ENCODE measurements at regions not wholly inside any gene's neighbourhood (a gene's known extent, or its start where the extent isn't known, plus 50 kb on each side); places are given as distances from the start of the nearest gene placed in this dataset.

DNA sequence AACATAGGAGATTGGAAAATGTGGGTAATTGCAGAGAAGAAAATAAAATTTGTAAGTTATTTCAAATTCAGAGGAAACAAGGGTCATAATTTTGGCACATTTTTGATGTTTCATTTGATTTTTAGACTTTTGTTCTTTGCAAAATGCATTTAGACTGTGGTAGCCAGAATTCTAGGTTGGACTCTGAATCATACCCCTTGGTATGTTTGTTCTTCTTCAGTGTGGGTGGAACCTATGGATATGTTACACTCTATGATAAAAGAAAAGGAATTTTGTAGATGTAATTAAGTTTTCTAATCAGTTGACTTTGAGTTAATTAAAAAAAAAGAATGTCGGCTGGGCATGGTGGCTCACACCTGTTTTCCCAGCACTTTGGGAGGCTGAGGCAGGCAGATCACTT lies 827.0 kb downstream of the AACS start:
- POLR2A ChIA-PET = no interaction called here
- Histone ChIP-seq H2AFZ (ENCODE audit: low read depth, low read length) (no peak overlapping the region), H3K27me3 (ENCODE audit: control insufficient read depth in 2 of 2, insufficient read depth in 2 of 2, low read length in 2 of 2) (no peaks in the 10 kb centered on the region), H3K4me3 (replicated peaks in 1 of 3; ENCODE audit: insufficient read depth in 1 of 3, low read depth in 1 of 3, low read length in 3 of 3) (no peak overlapping the region), H3K4me2 (ENCODE audit: insufficient read depth, low read length) (no peak overlapping the region), H3K27ac (ENCODE audit: insufficient read depth, low read depth, low read length) (no peak overlapping the region), H3K9ac (replicated peaks; ENCODE audit: extremely low read depth, insufficient read depth, low read length) (no peak overlapping the region), H4K20me1 (replicated peaks; ENCODE audit: control insufficient read depth, extremely low read depth, insufficient read depth, low read length) (no peaks in the 10 kb centered on the region), H3K9me1 (replicated peaks; ENCODE audit: control insufficient read depth, extremely low read depth, insufficient read depth, low read length) (no peaks in the 10 kb centered on the region), H3K4me1 (ENCODE audit: control insufficient read depth, extremely low read depth, insufficient read depth, low read length) (no peaks in the 10 kb centered on the region), H3K36me3 (ENCODE audit: control insufficient read depth in 2 of 2, extremely low read depth in 1 of 2, insufficient read depth in 2 of 2, low read length in 2 of 2) (no peaks in the 10 kb centered on the region), H3K9me3 (replicated peaks; ENCODE audit: control insufficient read depth, insufficient read depth, low read length) (no peaks in the 10 kb centered on the region), H3K79me2 (ENCODE audit: control insufficient read depth, insufficient read depth, low read length) (no peaks in the 10 kb centered on the region)
- FAIRE-seq (no peak), DNase-seq (ENCODE audit: low read depth, low spot score) (no peak)
- CTCF ChIA-PET = no interaction called here
- intact Hi-C loops (cut with micrococcal nuclease) (no loop called here), dilution Hi-C loops (cut with MboI; ENCODE audit: extremely low pct_ligation_motif_present, low sequenced_read_pairs) (no loop called here)
- no TSS peak for BruUV-seq (replicated peaks)
- TF ChIP-seq POLR2A (IDR thresholded peaks at IDR 0.05; ENCODE audit: low read depth, low read length) (no peak), GATA2 (IDR thresholded peaks at IDR 0.05; ENCODE audit: insufficient read depth, insufficient read length, low read depth, low read length) (no peak), FOS (IDR thresholded peaks at IDR 0.05; ENCODE audit: borderline replicate concordance, insufficient read depth, low read length) (no peak), MYC (IDR thresholded peaks at IDR 0.05; ENCODE audit: low read depth, low read length) (no peak)
- TF ChIP-seq, protein P1, sequence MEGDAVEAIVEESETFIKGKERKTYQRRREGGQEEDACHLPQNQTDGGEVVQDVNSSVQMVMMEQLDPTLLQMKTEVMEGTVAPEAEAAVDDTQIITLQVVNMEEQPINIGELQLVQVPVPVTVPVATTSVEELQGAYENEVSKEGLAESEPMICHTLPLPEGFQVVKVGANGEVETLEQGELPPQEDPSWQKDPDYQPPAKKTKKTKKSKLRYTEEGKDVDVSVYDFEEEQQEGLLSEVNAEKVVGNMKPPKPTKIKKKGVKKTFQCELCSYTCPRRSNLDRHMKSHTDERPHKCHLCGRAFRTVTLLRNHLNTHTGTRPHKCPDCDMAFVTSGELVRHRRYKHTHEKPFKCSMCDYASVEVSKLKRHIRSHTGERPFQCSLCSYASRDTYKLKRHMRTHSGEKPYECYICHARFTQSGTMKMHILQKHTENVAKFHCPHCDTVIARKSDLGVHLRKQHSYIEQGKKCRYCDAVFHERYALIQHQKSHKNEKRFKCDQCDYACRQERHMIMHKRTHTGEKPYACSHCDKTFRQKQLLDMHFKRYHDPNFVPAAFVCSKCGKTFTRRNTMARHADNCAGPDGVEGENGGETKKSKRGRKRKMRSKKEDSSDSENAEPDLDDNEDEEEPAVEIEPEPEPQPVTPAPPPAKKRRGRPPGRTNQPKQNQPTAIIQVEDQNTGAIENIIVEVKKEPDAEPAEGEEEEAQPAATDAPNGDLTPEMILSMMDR (IDR thresholded peaks at IDR 0.05; ENCODE audit: extremely low read depth in 1 of 2, insufficient read depth in 1 of 2, low read depth in 1 of 2, low read length in 2 of 2) = no peak
- TF ChIP-seq, protein P2, sequence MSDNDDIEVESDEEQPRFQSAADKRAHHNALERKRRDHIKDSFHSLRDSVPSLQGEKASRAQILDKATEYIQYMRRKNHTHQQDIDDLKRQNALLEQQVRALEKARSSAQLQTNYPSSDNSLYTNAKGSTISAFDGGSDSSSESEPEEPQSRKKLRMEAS (IDR thresholded peaks at IDR 0.05; ENCODE audit: insufficient read depth, insufficient read length) = no peak

DNA sequence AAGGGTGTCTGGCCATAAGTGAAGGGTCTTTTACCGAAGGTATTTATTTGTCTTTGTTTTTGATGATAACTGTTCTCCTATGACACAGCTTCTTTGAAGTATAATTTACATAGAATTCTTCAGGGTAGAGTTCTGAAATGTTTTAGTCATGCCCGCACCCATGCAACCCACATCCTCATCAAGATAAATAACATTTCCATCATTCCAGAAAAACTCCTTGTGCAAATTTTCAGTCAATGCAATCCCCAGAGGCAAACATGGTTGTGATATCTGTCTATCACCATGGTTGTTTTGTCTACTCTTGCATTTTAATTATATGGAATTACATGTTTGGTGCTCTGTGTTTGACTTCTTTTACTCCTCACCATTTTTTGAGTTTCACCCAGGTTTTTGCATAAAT lies 837.8 kb downstream of the AACS start:
- no TSS peak for BruUV-seq (replicated peaks)
- no peaks in the 10 kb centered on the region for H4K20me1 ChIP-seq (replicated peaks; ENCODE audit: control insufficient read depth, extremely low read depth, insufficient read depth, low read length)
- H3K27me3 ChIP-seq (ENCODE audit: control insufficient read depth in 2 of 2, insufficient read depth in 2 of 2, low read length in 2 of 2) = no peaks in the 10 kb centered on the region
- FAIRE-seq = no peak
- no peak overlapping the region for H3K27ac ChIP-seq (ENCODE audit: insufficient read depth, low read depth, low read length)
- TF ChIP-seq MYC (IDR thresholded peaks at IDR 0.05; ENCODE audit: low read depth, low read length) = no peak
- no peak for TF ChIP-seq GATA2 (IDR thresholded peaks at IDR 0.05; ENCODE audit: insufficient read depth, insufficient read length, low read depth, low read length)
- TF ChIP-seq, protein P2 (IDR thresholded peaks at IDR 0.05; ENCODE audit: insufficient read depth, insufficient read length) = no peak
- H3K9ac ChIP-seq (replicated peaks; ENCODE audit: extremely low read depth, insufficient read depth, low read length) = no peak overlapping the region
- DNase-seq (ENCODE audit: low read depth, low spot score) = no peak
- H3K36me3 ChIP-seq (ENCODE audit: control insufficient read depth in 2 of 2, extremely low read depth in 1 of 2, insufficient read depth in 2 of 2, low read length in 2 of 2) = no peaks in the 10 kb centered on the region
- no peak overlapping the region for H2AFZ ChIP-seq (ENCODE audit: low read depth, low read length)
- dilution Hi-C loops (cut with MboI; ENCODE audit: extremely low pct_ligation_motif_present, low sequenced_read_pairs) = no loop called here
- no peaks in the 10 kb centered on the region for H3K9me1 ChIP-seq (replicated peaks; ENCODE audit: control insufficient read depth, extremely low read depth, insufficient read depth, low read length)
- POLR2A ChIA-PET = no interaction called here
- CTCF ChIA-PET = no interaction called here
- no peak overlapping the region for H3K4me3 ChIP-seq (replicated peaks in 1 of 3; ENCODE audit: insufficient read depth in 1 of 3, low read depth in 1 of 3, low read length in 3 of 3)
- intact Hi-C loops (cut with micrococcal nuclease) = no loop called here
- no peaks in the 10 kb centered on the region for H3K4me1 ChIP-seq (ENCODE audit: control insufficient read depth, extremely low read depth, insufficient read depth, low read length)
- H3K79me2 ChIP-seq (ENCODE audit: control insufficient read depth, insufficient read depth, low read length) = no peaks in the 10 kb centered on the region
- peaks cover 5% of the 10 kb centered on the region for H3K9me3 ChIP-seq (replicated peaks; ENCODE audit: control insufficient read depth, insufficient read depth, low read length)
- no peak overlapping the region for H3K4me2 ChIP-seq (ENCODE audit: insufficient read depth, low read length)

All from endothelial cell of umbilical vein (primary cell).